Neural cell (in vitro differentiated cells): ENCODE measurements at regions not wholly inside any gene's neighbourhood (a gene's known extent, or its start where the extent isn't known, plus 50 kb on each side); places are given as distances from the start of the nearest gene placed in this dataset.

Experiments used
- H2AFZ ChIP-seq: fragments of 200-600, 300-800 bp; sonication (generic), shearing (Covaris generic); 2 replicates; pipeline ENCODE4 v1.6.0; 2014; ENCODE audit warnings: low read depth, mild to moderate bottlenecking, antibody characterized with exemption, low read length, moderate library complexity
- H3F3A ChIP-seq: fragments of 200-600 bp; shearing (Covaris generic); 2 replicates; pipeline ENCODE4 v1.6.1; 2016; ENCODE audit warnings: mild to moderate bottlenecking, moderate library complexity, mixed read lengths, antibody characterized with exemption, low read length; ENCODE audit not compliant: insufficient read depth, poor library complexity, severe bottlenecking
- H3K27ac ChIP-seq: fragments of 200-600, 300-800 bp; sonication (generic), shearing (Covaris generic); 2 replicates; pipeline ENCODE4 v1.5.1; 2014; ENCODE audit warnings: mild to moderate bottlenecking, low read length, moderate library complexity
- H3K27me3 ChIP-seq: fragments of 300-800, 200-600 bp; sonication (generic), shearing (Covaris generic); 2 replicates; pipeline ENCODE4 v1.6.0; 2014; ENCODE audit warnings: mild to moderate bottlenecking, low read depth, low read length, moderate library complexity; ENCODE audit not compliant: insufficient read depth
- H3K36me3 ChIP-seq: fragments of 300-800, 200-600 bp; sonication (generic), shearing (Covaris generic); 2 replicates; pipeline ENCODE4 v1.5.1; 2014; ENCODE audit warnings: mild to moderate bottlenecking, antibody characterized with exemption, low read length, moderate library complexity; ENCODE audit not compliant: insufficient read depth
- H3K4me2 ChIP-seq: fragments of 300-800, 200-600 bp; sonication (generic), shearing (Covaris generic); 2 replicates; pipeline ENCODE4 v1.6.0; 2014; ENCODE audit warnings: mild to moderate bottlenecking, low read length
- H3K4me3 ChIP-seq: fragments of 300-800, 200-600 bp; sonication (generic), shearing (Covaris generic); 2 replicates; pipeline ENCODE4 v1.5.1; 2014; ENCODE audit warnings: mild to moderate bottlenecking, low read length, moderate library complexity
- H3K79me2 ChIP-seq: fragments of 200-600 bp; shearing (Covaris generic); replicated peaks from 2 replicates; pipeline ENCODE4 v1.6.0; 2014; ENCODE audit warnings: mild to moderate bottlenecking, low read length, moderate library complexity; ENCODE audit not compliant: insufficient read depth
- H3K9ac ChIP-seq: fragments of 300-800, 200-600 bp; sonication (generic), shearing (Covaris generic); 2 replicates; pipeline ENCODE4 v1.6.1; 2016; ENCODE audit warnings: mild to moderate bottlenecking, low read length, mixed read lengths
- H3K9me2 ChIP-seq: fragments of 200-600 bp; shearing (Covaris generic); 2 replicates; pipeline ENCODE4 v1.6.1; 2016; ENCODE audit warnings: mild to moderate bottlenecking, low read length, mixed read lengths; ENCODE audit not compliant: insufficient read depth
- H3K9me3 ChIP-seq: fragments of 200-600, 300-800 bp; sonication (generic), shearing (Covaris generic); 2 replicates; pipeline ENCODE4 v1.6.1; 2016; ENCODE audit warnings: mild to moderate bottlenecking, mixed run types, low read length, moderate library complexity, mixed read lengths
- H4K20me1 ChIP-seq: fragments of 200-600 bp; shearing (Covaris generic); 2 replicates; pipeline ENCODE4 v1.6.1; 2016; ENCODE audit warnings: mild to moderate bottlenecking, mixed run types; ENCODE audit not compliant: insufficient read depth
- CTCF ChIP-seq: fragments of 450-650 bp; IDR thresholded peaks from 2 replicates; pipeline ENCODE4 v1.5.1; 2014; ENCODE audit warnings: antibody characterized with exemption, mild to moderate bottlenecking, moderate library complexity; ENCODE audit not compliant: poor library complexity, severe bottlenecking
- EP300 ChIP-seq: fragments of 450-650 bp; conservative IDR thresholded peaks from 2 replicates; pipeline ENCODE4 v1.6.1; 2014; ENCODE audit warnings: antibody characterized with exemption, mild to moderate bottlenecking, moderate library complexity; ENCODE audit not compliant: poor library complexity, severe bottlenecking
- EZH2 ChIP-seq: fragments of 200-600, 300-800 bp; shearing (Covaris generic), sonication (generic); IDR thresholded peaks from 2 replicates; pipeline ENCODE4 v1.6.1; 2014; ENCODE audit warnings: antibody characterized with exemption, low read length, borderline replicate concordance, mild to moderate bottlenecking; ENCODE audit not compliant: insufficient read depth, poor library complexity, severe bottlenecking
- MXI1 ChIP-seq: fragments of 450-650 bp; conservative IDR thresholded peaks from 2 replicates; pipeline ENCODE4 v1.6.1; 2014; ENCODE audit warnings: antibody characterized with exemption, mild to moderate bottlenecking; ENCODE audit not compliant: poor library complexity, severe bottlenecking
- POLR2AphosphoS5 ChIP-seq: IDR thresholded peaks from 2 replicates; pipeline ENCODE4 v1.6.1; 2012
- RAD21 ChIP-seq: fragments of 450-650 bp; conservative IDR thresholded peaks from 2 replicates; pipeline ENCODE4 v1.6.1; 2014; ENCODE audit warnings: antibody characterized with exemption, mild to moderate bottlenecking, moderate library complexity
- REST ChIP-seq: IDR thresholded peaks from 2 replicates; pipeline ENCODE4 v1.6.1; 2012; ENCODE audit warnings: borderline replicate concordance
- SMC3 ChIP-seq: fragments of 450-650 bp; conservative IDR thresholded peaks from 2 replicates; pipeline ENCODE4 v1.6.1; 2014; ENCODE audit warnings: antibody characterized with exemption, mild to moderate bottlenecking, moderate library complexity; ENCODE audit not compliant: poor library complexity
- TAF1 ChIP-seq: IDR thresholded peaks from 2 replicates; pipeline ENCODE4 v1.6.1; 2012; ENCODE audit warnings: low read depth

GRCh38 chr22:26767351-26768155 is 110.2 kb downstream of the MIAT start:
- H4K20me1 ChIP-seq = no peaks in the 10 kb centered on the region
- H3K9me2 ChIP-seq = no peaks in the 10 kb centered on the region
- no peaks in the 10 kb centered on the region for H3K27me3 ChIP-seq
- H3K27ac ChIP-seq = no peak overlapping the region
- H3K9ac ChIP-seq = no peak overlapping the region
- no peaks in the 10 kb centered on the region for H3K79me2 ChIP-seq
- no peak overlapping the region for H3K4me3 ChIP-seq
- no peaks in the 10 kb centered on the region for H3K9me3 ChIP-seq
- no peak overlapping the region for H3K4me2 ChIP-seq
- no peaks in the 10 kb centered on the region for H3K36me3 ChIP-seq
- no peak overlapping the region for H2AFZ ChIP-seq
- TF ChIP-seq MXI1 (no peak), POLR2AphosphoS5 (no peak), EZH2 (no peak), TAF1 (no peak), EP300 (no peak), SMC3 (no peak), REST (no peak), RAD21 (no peak), CTCF (no peak)
- no peaks in the 10 kb centered on the region for H3F3A ChIP-seq

- no peak for TF ChIP-seq EZH2
- no peak for TF ChIP-seq CTCF
- no peak for TF ChIP-seq SMC3
- TF ChIP-seq MXI1 = no peak
- TF ChIP-seq TAF1 = no peak
- no peak for TF ChIP-seq REST
- no peak for TF ChIP-seq EP300
- TF ChIP-seq RAD21 = no peak
- TF ChIP-seq POLR2AphosphoS5 = no peak
- no peaks in the 10 kb centered on the region for H4K20me1 ChIP-seq
- H3K27me3 ChIP-seq = no peaks in the 10 kb centered on the region
- no peak overlapping the region for H3K9ac ChIP-seq
- no peaks in the 10 kb centered on the region for H3F3A ChIP-seq
- no peak overlapping the region for H3K4me2 ChIP-seq
- H3K9me2 ChIP-seq = no peaks in the 10 kb centered on the region
- H3K9me3 ChIP-seq = no peaks in the 10 kb centered on the region
- no peak overlapping the region for H3K4me3 ChIP-seq
- no peaks in the 10 kb centered on the region for H3K36me3 ChIP-seq
- H2AFZ ChIP-seq = no peak overlapping the region
- no peak overlapping the region for H3K27ac ChIP-seq
- no peaks in the 10 kb centered on the region for H3K79me2 ChIP-seq
These were observed 110.7 kb downstream of the MIAT start for GRCh38 chr22:26768156-26768515.
